ENCODE measurements at regions not wholly inside any gene's neighbourhood (a gene's known extent, or its start where the extent isn't known, plus 50 kb on each side); places are given as distances from the start of the nearest gene placed in this dataset.

GRCh38 chr5:116880150-116880549 lies 305.5 kb upstream of the SEMA6A start:
- no peak for TF ChIP-seq POLR2A (IDR thresholded peaks at IDR 0.05)
- no peak for TF ChIP-seq CTCF (IDR thresholded peaks at IDR 0.05)
- no peak for TF ChIP-seq POLR2AphosphoS5 (IDR thresholded peaks at IDR 0.05; ENCODE audit: insufficient read depth in 1 of 2, low read depth in 1 of 2)

Measured in vagina (tissue), 2 donors.